Keratinocyte (primary cell): ENCODE measurements at regions not wholly inside any gene's neighbourhood (a gene's known extent, or its start where the extent isn't known, plus 50 kb on each side); places are given as distances from the start of the nearest gene placed in this dataset.

Experiments
- EZH2 ChIP-seq: IDR thresholded peaks from one replicate; pipeline ENCODE4 v1.6.1; 2012; ENCODE audit warnings: inconsistent platforms, mild to moderate bottlenecking, low read length, moderate library complexity
- TF ChIP-seq, protein P1 (sequence below), 3 experiments: IDR thresholded peaks in 1 of 3; conservative IDR thresholded peaks in 1 of 3; optimal IDR thresholded peaks in 1 of 3; 2 replicates in 2 of 3; 3 replicates in 1 of 3; pipeline versions ENCODE3 to v1.5.1; 2011; ENCODE audit warnings: low read length in 3 of 3, mild to moderate bottlenecking in 3 of 3, moderate library complexity in 2 of 3, control low read depth in 1 of 3, inconsistent platforms in 1 of 3; ENCODE audit not compliant: insufficient read depth in 2 of 3; ENCODE audit errors: extremely low read depth in 1 of 3

DNA sequence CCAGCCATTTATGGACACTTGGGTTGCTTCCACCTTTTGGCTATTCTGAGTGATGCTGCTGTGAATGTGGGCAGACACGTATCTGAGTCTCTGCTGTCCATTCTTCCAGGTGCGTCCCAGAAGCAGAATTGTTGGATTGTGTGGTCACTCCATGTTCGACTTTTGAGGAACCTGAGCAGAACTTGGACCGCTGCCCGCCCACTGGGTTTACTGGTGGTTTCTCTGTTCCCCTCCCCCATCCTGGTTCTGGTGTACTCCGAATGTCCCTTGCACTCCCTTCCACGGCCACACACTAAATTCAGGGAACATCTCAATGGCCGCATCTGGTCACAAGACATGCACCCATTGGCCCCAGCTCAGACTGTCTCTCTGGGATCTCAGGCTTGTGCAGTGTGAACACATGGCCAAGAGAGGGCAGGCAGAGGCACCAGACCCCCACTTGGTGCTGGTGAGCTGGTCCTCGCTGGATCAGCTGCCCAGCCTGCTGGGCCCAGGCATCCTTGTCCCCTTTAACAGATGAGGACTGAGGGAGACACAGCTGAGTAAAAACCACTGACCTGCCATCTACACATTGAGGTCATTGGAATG lies 565.1 kb downstream of the NPHP4 start:
- TF ChIP-seq, protein P1, sequence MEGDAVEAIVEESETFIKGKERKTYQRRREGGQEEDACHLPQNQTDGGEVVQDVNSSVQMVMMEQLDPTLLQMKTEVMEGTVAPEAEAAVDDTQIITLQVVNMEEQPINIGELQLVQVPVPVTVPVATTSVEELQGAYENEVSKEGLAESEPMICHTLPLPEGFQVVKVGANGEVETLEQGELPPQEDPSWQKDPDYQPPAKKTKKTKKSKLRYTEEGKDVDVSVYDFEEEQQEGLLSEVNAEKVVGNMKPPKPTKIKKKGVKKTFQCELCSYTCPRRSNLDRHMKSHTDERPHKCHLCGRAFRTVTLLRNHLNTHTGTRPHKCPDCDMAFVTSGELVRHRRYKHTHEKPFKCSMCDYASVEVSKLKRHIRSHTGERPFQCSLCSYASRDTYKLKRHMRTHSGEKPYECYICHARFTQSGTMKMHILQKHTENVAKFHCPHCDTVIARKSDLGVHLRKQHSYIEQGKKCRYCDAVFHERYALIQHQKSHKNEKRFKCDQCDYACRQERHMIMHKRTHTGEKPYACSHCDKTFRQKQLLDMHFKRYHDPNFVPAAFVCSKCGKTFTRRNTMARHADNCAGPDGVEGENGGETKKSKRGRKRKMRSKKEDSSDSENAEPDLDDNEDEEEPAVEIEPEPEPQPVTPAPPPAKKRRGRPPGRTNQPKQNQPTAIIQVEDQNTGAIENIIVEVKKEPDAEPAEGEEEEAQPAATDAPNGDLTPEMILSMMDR (optimal IDR thresholded peaks at IDR 0.05 in 1 of 3, IDR thresholded peaks at IDR 0.05 in 1 of 3, conservative IDR thresholded peaks at IDR 0.05 in 1 of 3; ENCODE audit: extremely low read depth in 1 of 3, insufficient read depth in 2 of 3, low read length in 3 of 3) = no peak
- no peak for TF ChIP-seq EZH2
